NT2/D1 (cell line): ENCODE measurements at regions not wholly inside any gene's neighbourhood (a gene's known extent, or its start where the extent isn't known, plus 50 kb on each side); places are given as distances from the start of the nearest gene placed in this dataset.

Source experiments
- SUZ12 ChIP-seq: IDR thresholded peaks from 2 replicates; pipeline ENCODE4 v1.6.1; 2011; ENCODE audit not compliant: insufficient read length, insufficient read depth; ENCODE audit errors: extremely low read depth
- YY1 ChIP-seq: IDR thresholded peaks from 2 replicates; pipeline ENCODE4 v1.6.1; 2011; ENCODE audit not compliant: insufficient read length, insufficient read depth

GRCh38 chr10:107873007-107873406 lies 708.5 kb upstream of the SORCS1 start:
- TF ChIP-seq SUZ12 (no peak), YY1 (no peak)
